Mesenchymal stem cell (in vitro differentiated cells and primary cell): ENCODE measurements at regions not wholly inside any gene's neighbourhood (a gene's known extent, or its start where the extent isn't known, plus 50 kb on each side); places are given as distances from the start of the nearest gene placed in this dataset.

ENCODE experiments used
- DNase-seq: peaks from one replicate; pipeline ENCODE4 v3.0.0-alpha.2; 2013
- H2AFZ ChIP-seq: one replicate; pipeline ENCODE4 v1.6.1; 2013; ENCODE audit warnings: low read depth, mild to moderate bottlenecking, control low read depth, inconsistent platforms, low read length, moderate library complexity
- H2AK5ac ChIP-seq: 2 replicates; pipeline ENCODE4 v1.6.1; 2013; ENCODE audit warnings: low read length, moderate library complexity, mild to moderate bottlenecking, inconsistent platforms; ENCODE audit not compliant: severe bottlenecking
- H2BK120ac ChIP-seq: one replicate; pipeline ENCODE4 v1.6.1; 2013; ENCODE audit warnings: low read depth, mild to moderate bottlenecking, inconsistent platforms, low read length, moderate library complexity
- H2BK12ac ChIP-seq, 2 experiments: one replicate each; pipeline ENCODE4 v1.6.1; 2013; ENCODE audit warnings: inconsistent platforms in 2 of 2, low read length in 2 of 2, mild to moderate bottlenecking in 2 of 2, moderate library complexity in 2 of 2, control low read depth in 1 of 2
- H2BK15ac ChIP-seq: one replicate; pipeline ENCODE4 v1.6.1; 2013; ENCODE audit warnings: mild to moderate bottlenecking, low read depth, inconsistent platforms; ENCODE audit not compliant: poor library complexity, severe bottlenecking
- H2BK5ac ChIP-seq: 2 replicates; pipeline ENCODE4 v1.6.1; 2013; ENCODE audit warnings: low read depth, mild to moderate bottlenecking, low read length, control low read depth, inconsistent platforms; ENCODE audit not compliant: poor library complexity, severe bottlenecking
- H3K14ac ChIP-seq, 2 experiments: one replicate each; pipeline ENCODE4 v1.6.1; 2013; ENCODE audit warnings: inconsistent platforms in 2 of 2, low read length in 2 of 2, control low read depth in 1 of 2, mild to moderate bottlenecking in 1 of 2, moderate library complexity in 1 of 2
- H3K18ac ChIP-seq, 2 experiments: one replicate each; pipeline ENCODE4 v1.6.1; 2013; ENCODE audit warnings: inconsistent platforms in 2 of 2, low read length in 2 of 2, control low read depth in 1 of 2, low read depth in 1 of 2, mild to moderate bottlenecking in 1 of 2
- H3K23ac ChIP-seq, 2 experiments: one replicate each; pipeline ENCODE4 v1.6.1; 2013; ENCODE audit warnings: inconsistent platforms in 2 of 2, low read length in 2 of 2, mild to moderate bottlenecking in 2 of 2, moderate library complexity in 2 of 2, control low read depth in 1 of 2
- H3K27ac ChIP-seq: 2 replicates; pipeline ENCODE4 v1.5.1; 2013; ENCODE audit warnings: mild to moderate bottlenecking, moderate library complexity, low read length, control low read depth, inconsistent platforms; ENCODE audit not compliant: poor library complexity, severe bottlenecking
- H3K27me3 ChIP-seq, 2 experiments: 2 replicates each; pipeline versions ENCODE4 v1.6.1 to v1.7.0; 2013; ENCODE audit warnings: low read length in 2 of 2, mild to moderate bottlenecking in 2 of 2, moderate library complexity in 2 of 2, control low read depth in 1 of 2, inconsistent platforms in 1 of 2; ENCODE audit not compliant: control insufficient read depth in 1 of 2, insufficient read depth in 1 of 2
- H3K36me3 ChIP-seq, 2 experiments: 2 replicates each; pipeline versions ENCODE4 v1.6.1 to v1.7.0; 2013; ENCODE audit warnings: low read length in 2 of 2, control low read depth in 1 of 2, inconsistent platforms in 1 of 2, low read depth in 1 of 2, mild to moderate bottlenecking in 1 of 2; ENCODE audit not compliant: insufficient read depth in 2 of 2, control insufficient read depth in 1 of 2
- H3K4ac ChIP-seq, 2 experiments: one replicate each; pipeline ENCODE4 v1.6.1; 2013; ENCODE audit warnings: inconsistent platforms in 2 of 2, low read length in 2 of 2, mild to moderate bottlenecking in 2 of 2, moderate library complexity in 2 of 2, control low read depth in 1 of 2, low read depth in 1 of 2
- H3K4me1 ChIP-seq: 2 replicates; pipeline ENCODE4 v1.6.1; 2013; ENCODE audit warnings: low read depth, low read length, control low read depth; ENCODE audit not compliant: control insufficient read depth, insufficient read depth
- H3K4me2 ChIP-seq: 2 replicates; pipeline ENCODE4 v1.6.1; 2013; ENCODE audit warnings: low read length, mild to moderate bottlenecking, inconsistent platforms; ENCODE audit not compliant: poor library complexity, severe bottlenecking
- H3K4me3 ChIP-seq, 2 experiments: 2 replicates each; pipeline versions ENCODE4 v1.5.1 to v1.7.0; 2013; ENCODE audit warnings: low read length in 2 of 2, mild to moderate bottlenecking in 2 of 2, control low read depth in 1 of 2, low read depth in 1 of 2; ENCODE audit not compliant: insufficient read depth in 1 of 2
- H3K79me1 ChIP-seq: replicated peaks from 2 replicates; pipeline ENCODE4 v1.6.1; 2013; ENCODE audit warnings: mild to moderate bottlenecking, control low read depth, low read length, inconsistent platforms; ENCODE audit not compliant: poor library complexity, severe bottlenecking
- H3K9ac ChIP-seq: 2 replicates; pipeline ENCODE4 v1.7.0; 2013; ENCODE audit warnings: mild to moderate bottlenecking, low read length, moderate library complexity
- H3K9me3 ChIP-seq: 2 replicates; pipeline ENCODE4 v1.7.0; 2013; ENCODE audit warnings: mild to moderate bottlenecking, low read length; ENCODE audit not compliant: control insufficient read depth
- H4K8ac ChIP-seq: one replicate; pipeline ENCODE4 v1.6.1; 2013; ENCODE audit warnings: inconsistent platforms, mild to moderate bottlenecking, low read length, moderate library complexity
- H4K91ac ChIP-seq: one replicate; pipeline ENCODE4 v1.6.1; 2013; ENCODE audit warnings: mild to moderate bottlenecking, low read length, inconsistent platforms
- WGBS: methylation state at CpG from one replicate; pipeline ENCODE4 v1.1.7; 2013; ENCODE audit warnings: mixed read lengths; 5-methylcytosine and 5-hydroxymethylcytosine counted together

DNA sequence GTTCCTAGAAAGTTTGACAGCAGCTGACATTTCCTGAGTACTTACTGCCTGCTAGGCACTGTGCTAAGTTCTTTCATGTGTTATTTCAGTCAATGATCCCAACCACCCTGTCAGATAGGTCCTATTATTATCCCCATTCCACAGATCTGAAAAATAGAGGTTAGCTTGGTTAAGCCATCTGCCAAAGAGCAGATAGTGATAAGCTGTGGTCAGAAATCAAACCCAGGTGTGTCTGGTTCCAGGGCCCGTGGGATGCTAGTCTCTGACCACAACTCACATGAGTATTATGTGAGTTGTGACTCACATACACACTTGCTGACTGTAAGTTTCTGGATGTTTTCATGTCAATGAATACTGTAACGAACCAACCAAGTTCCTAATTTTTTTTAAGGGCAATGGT is 132.0 kb upstream of the APCDD1 start:
- Histone ChIP-seq H3K4me2 (no peak overlapping the region), H3K4ac (no peak overlapping the region), H3K27ac (no peak overlapping the region), H3K4me1 (no peaks in the 10 kb centered on the region), H3K79me1 (no peaks in the 10 kb centered on the region), H2AK5ac (no peak overlapping the region), H3K36me3 (no peaks in the 10 kb centered on the region), H4K8ac (no peak overlapping the region), H3K18ac (no peak overlapping the region), H2BK12ac (no peak overlapping the region), H3K27me3 (peaks cover 0 to 12% of the 10 kb centered on the region in 2 experiments), H3K9ac (no peak overlapping the region), H2BK15ac (no peak overlapping the region), H4K91ac (no peak overlapping the region), H2BK120ac (no peak overlapping the region), H3K9me3 (no peaks in the 10 kb centered on the region), H2AFZ (no peak overlapping the region), H2BK5ac (no peak overlapping the region), H3K4me3 (no peak overlapping the region), H3K14ac (no peak overlapping the region), H3K23ac (no peak overlapping the region)
- no peak for DNase-seq
- WGBS = 87% methylated on average over 2 of the region's 2 CpGs

DNA sequence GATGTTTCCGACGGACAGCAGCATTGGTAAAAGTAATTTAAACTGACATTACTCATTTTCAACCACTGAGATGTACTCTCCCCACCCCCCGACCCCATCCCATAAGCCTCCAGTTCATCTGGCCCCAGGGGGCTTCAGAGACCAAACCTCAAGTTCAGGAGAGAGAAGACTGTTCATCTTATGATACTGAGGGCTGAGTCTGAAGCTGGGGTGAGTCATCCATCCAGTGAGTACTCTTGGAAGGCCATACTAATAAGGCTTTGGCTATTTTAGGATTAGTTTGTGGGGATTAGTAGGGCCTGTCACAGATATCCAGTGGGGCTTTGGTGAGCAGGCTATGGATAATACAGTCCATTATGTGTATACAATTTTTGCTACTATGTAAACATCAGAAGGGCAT is 125.3 kb upstream of the APCDD1 start:
- H3K9me3 ChIP-seq = no peaks in the 10 kb centered on the region
- WGBS = 88% methylated on average over 2 of the region's 3 CpGs

DNA sequence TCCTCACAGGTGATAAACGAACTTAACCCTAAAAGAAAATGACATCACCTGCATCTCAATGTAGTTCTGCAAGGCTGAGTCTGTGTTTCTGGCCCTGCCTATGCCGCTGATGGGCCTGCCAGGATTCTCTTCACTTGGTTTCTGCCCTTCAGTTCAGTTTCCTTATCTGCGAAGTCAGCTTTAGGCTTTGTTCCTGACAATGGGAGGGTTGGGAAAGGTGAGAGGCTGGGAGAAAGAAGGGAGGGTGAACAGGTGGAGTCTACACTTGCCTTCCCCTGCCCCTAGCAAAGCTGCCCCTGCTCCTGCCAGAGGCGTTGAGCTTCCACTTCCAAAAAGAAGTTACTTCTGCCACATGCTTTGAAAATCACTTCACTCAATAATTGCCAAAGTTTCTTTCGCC is 124.0 kb upstream of the APCDD1 start:
- Histone ChIP-seq H3K9ac (no peak overlapping the region), H3K4me1 (no peaks in the 10 kb centered on the region), H3K14ac (no peak overlapping the region), H3K4ac (no peak overlapping the region), H3K9me3 (no peaks in the 10 kb centered on the region), H3K27ac (no peak overlapping the region), H3K36me3 (no peaks in the 10 kb centered on the region), H2AK5ac (no peak overlapping the region), H4K91ac (no peak overlapping the region), H4K8ac (no peak overlapping the region), H3K27me3 (peaks cover 7 to 8% of the 10 kb centered on the region in 2 experiments), H3K18ac (peak overlapping the region in 1 of 2 experiments; percentile 18), H2BK15ac (no peak overlapping the region), H2BK5ac (no peak overlapping the region), H2BK120ac (no peak overlapping the region), H2AFZ (no peak overlapping the region), H3K23ac (no peak overlapping the region), H3K4me2 (no peak overlapping the region), H3K79me1 (no peaks in the 10 kb centered on the region), H2BK12ac (no peak overlapping the region), H3K4me3 (no peak overlapping the region)
- no peak for DNase-seq
- 88% methylated on average over 4 of the region's 5 CpGs for WGBS

More for the DNA sequence above, 125.3 kb upstream of the APCDD1 start:
- Histone ChIP-seq H3K18ac (no peak overlapping the region), H3K79me1 (no peaks in the 10 kb centered on the region), H2BK15ac (no peak overlapping the region), H3K14ac (no peak overlapping the region), H2AK5ac (no peak overlapping the region), H3K23ac (no peak overlapping the region), H3K4ac (no peak overlapping the region), H3K4me1 (no peaks in the 10 kb centered on the region), H3K27ac (no peak overlapping the region), H3K4me2 (no peak overlapping the region), H3K4me3 (no peak overlapping the region), H3K27me3 (peaks cover 2 to 8% of the 10 kb centered on the region in 2 experiments), H4K8ac (no peak overlapping the region), H2BK120ac (no peak overlapping the region), H4K91ac (no peak overlapping the region), H2BK5ac (no peak overlapping the region), H3K9ac (no peak overlapping the region), H3K36me3 (no peaks in the 10 kb centered on the region), H2AFZ (no peak overlapping the region), H2BK12ac (no peak overlapping the region)
- DNase-seq = peak; percentile 46

DNA sequence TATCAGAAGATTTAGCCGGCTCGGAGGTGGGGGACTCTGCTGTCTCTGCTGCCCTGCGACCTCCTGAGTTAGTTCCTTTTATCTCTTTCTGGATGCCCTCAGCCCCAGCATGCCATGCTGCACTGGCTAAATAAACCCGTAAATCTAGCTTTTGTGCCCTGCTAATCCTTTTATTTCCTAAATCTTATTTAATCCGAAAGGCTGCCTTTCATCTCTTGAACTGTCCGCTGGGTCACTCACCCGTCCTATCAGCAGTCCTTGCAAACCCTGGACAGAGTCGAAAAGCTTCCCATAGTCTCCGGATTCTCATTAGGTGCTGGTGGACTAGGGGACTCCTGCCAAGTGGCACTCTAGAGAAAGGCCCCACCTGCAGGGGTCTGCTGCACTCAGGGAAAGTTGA is 122.0 kb upstream of the APCDD1 start:
- Histone ChIP-seq H2BK5ac (no peak overlapping the region), H3K23ac (no peak overlapping the region), H3K4me2 (no peak overlapping the region), H3K14ac (no peak overlapping the region), H3K27me3 (peaks cover 8 to 11% of the 10 kb centered on the region in 2 experiments), H2BK120ac (no peak overlapping the region), H3K4me1 (no peaks in the 10 kb centered on the region), H3K18ac (no peak overlapping the region), H2BK12ac (no peak overlapping the region), H2AK5ac (no peak overlapping the region), H4K91ac (no peak overlapping the region), H3K4ac (no peak overlapping the region), H3K36me3 (no peaks in the 10 kb centered on the region), H3K79me1 (no peaks in the 10 kb centered on the region), H2AFZ (no peak overlapping the region), H3K9me3 (no peaks in the 10 kb centered on the region), H3K9ac (no peak overlapping the region), H3K4me3 (no peak overlapping the region), H4K8ac (no peak overlapping the region), H2BK15ac (no peak overlapping the region), H3K27ac (no peak overlapping the region)
- DNase-seq = no peak
- WGBS = 92% methylated on average over 9 of the region's 9 CpGs
